NOMO-1 treated with DMSO at 0.1 percent for 48 hours (cell line): ENCODE measurements at regions not wholly inside any gene's neighbourhood (a gene's known extent, or its start where the extent isn't known, plus 50 kb on each side); places are given as distances from the start of the nearest gene placed in this dataset.
"Not testable (repeated sequence)": the region's sequence is repeated elsewhere in the genome, so short reads cannot be mapped to it uniquely, and the experiment has no call there.

Source experiments
- DNase-seq: peaks from one replicate; lab custom pipeline; 2025; ENCODE audit not compliant: unreplicated experiment; lab: John Stamatoyannopoulos, UW

DNA sequence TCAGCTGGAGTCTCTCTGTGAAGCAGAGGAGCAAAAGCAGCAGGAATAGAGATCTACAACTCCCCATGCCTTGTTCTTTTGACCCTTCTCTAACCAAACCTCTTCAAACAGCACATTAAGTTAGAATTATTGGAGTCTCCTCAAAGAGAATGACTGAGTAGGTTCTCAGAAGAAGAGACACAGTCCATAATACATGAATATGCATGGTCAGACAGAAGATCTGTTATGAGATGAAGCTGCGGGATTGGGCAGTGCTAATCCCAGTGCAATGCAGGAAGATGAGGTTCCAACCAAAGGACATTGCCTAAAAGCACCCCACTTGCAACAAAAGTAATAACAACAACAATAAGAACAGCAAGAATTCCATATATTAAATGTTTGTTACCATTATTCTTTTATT, 887.9 kb upstream of the TENM4 start:
- no peak for DNase-seq

DNA sequence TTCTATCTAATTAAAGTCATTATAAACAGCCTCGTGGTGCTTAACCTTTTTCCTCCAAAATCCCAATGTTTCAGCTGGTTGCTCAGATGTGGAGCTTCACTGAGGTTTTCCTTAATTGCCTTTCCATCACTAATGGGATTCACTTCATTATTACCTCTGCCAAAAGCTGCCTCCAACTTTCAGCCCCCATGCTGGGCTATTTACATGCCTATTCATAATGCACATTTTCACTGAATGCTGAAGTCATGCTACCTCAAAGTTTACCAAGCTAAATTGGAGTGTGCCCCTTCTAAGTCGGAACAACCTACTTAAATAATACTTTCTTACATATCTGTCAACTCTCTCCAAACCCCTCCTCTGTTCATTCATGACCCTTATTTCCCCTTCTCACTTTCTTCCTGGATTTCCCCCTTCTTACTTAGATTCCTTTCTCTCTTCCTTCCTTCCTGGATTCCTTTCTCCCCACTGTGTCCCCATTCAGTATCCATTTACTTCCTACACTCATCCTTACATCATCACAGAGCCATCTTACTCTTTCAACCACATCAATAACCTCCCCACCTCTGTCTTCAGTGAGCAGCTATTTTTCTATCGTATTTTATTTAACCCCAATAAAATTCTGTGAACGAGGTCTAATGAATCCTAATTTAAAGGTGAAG, 887.3 kb upstream of the TENM4 start:
- no peak for DNase-seq

DNA sequence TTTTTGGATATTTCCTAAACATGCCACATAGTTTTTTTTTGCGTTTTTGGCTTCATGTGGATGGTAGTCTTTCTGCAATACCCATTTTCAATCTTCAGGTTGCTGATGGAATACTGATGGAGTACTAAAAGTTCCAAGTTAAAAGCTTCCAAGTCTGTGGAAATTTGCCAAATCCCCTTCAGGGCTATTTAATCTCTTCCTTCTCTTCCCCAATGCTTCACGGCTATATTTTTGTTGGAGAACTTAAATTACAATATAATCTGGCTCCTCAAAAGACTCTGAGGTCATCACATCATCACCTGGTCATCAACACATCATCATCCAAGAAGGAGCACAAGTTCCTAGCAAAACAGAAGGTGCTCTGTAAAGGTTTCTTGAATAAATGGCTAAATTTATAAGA, 881.0 kb upstream of the TENM4 start:
- no peak for DNase-seq

GRCh38 chr11:80320765-80321164, 879.9 kb upstream of the TENM4 start:
- DNase-seq: peak; percentile 17

DNA sequence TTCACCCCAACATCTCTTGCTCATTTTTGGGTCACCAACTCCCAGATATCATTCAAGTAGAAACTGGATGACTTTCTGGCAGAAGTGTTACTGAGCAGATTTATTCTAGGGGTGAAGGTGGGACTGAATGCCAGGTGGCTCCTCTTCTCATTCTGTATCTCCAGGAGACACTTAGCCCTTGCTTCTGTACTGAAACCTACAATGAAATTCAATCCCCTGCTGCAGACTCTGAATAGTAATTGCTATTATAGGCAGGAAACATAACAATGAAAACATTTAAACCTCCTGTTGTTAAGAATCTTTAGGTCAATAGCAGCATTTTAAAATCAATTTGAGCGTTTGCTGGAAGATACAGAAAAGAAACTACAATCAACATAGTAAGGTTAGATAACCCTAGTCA, 879.4 kb upstream of the TENM4 start:
- no peak for DNase-seq

GRCh38 chr11:80317612-80318011, 876.8 kb upstream of the TENM4 start:
- DNase-seq: no peak

DNA sequence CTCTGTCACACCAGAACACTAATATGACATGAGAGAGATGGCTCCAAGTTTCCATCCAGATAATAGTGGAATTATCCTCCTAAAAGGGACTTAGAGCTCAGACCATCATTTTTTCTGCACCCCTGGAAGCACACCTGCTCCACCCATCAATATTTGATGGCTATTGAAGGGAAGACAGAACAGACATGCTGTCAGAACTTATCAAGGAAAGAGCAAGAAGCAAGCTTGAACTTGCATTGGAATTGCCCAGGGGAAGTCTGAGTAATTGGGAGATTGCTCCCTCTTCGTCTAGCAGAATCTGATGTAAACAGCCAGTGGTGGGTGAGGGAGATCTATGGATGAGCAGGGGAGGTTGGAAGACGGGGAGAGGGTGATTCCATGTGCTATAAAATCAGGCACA, 874.4 kb upstream of the TENM4 start:
- no peak for DNase-seq

GRCh38 chr11:80309301-80309700, 868.5 kb upstream of the TENM4 start:
- no peak for DNase-seq

GRCh38 chr11:80307676-80308075, 866.8 kb upstream of the TENM4 start:
- DNase-seq: no peak

GRCh38 chr11:80297858-80298632, 857.2 kb upstream of the TENM4 start:
- no peak for DNase-seq

DNA sequence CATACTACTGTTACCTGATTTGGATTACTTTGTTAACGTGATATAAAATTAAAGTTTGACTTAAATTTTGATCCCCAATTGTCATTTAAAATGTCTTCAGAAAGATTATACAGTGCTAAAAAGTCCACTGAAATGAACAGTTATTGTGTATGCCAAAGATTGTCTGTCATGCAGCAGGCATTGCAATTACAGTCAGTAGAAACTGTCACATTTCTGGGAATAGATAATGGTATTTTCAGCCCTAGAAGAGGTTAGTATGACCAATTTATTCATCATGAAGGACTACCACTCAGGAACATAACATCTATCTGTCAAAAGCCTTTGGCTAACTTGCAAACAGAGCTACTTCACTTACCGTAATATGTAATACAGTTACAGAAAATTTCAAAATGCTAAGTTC, 852.5 kb upstream of the TENM4 start:
- DNase-seq: no peak

DNA sequence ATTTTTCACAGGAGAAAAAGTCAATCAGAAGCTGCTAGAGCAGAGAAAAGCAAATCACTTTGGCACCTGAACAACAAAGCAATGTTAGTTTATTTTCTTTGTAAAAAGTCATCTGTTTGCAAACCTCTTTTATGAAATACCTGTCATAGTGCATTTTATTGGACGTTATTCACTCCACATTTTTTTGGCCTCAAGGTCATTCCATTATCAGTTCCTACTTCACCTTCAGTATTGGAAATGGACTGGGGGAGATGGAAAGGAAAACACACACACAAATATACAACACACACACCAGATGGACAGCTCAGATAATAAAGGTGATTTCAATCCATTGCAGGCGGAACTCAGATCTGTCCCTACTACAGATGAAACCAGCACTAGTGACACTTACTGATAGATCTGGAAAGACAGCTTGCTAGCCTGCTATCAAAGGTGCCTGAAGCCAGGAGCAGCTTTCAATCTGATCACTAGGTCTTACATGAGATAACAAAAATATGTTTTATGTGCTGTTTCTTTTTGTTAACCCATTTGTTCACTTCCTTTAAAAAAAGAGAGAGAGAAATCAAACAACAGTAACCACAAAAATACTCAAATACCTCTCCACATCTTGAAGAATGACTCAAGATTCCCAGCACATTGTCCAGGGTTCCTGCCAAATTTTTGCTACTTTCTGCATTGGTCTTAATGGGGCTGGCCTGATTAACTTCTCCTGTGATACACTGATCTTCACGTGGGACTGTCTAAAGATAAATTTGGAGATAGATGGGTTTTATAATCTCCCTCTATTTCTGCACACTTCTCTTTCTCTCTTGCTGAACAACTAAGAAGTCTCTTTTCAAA, 844.3 kb upstream of the TENM4 start:
- no peak for DNase-seq

- no peak for DNase-seq
These were observed 841.8 kb upstream of the TENM4 start for GRCh38 chr11:80282643-80283042.

DNA sequence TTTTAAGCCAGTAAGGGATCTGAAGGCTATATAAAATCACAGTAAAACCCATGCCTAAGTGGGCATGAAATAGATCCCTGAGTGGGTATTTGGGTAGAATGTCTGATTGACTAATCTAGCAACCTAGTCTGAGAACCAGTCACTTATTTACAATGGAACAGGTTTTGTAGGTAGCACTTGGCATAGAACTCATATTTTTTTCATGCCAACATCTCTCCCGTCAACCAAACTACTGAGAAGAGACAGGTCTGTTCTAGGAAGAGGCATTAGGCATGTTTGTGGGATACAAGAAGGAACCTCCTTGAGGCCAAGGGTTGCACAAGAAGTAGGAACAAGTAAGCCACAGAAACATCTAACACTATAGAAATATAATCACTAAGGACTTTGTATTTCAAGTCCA, 840.4 kb upstream of the TENM4 start:
- DNase-seq: no peak

- no peak for DNase-seq
These were observed 839.9 kb upstream of the TENM4 start for GRCh38 chr11:80280737-80281136.

- no peak for DNase-seq
These were observed 820.9 kb upstream of the TENM4 start for GRCh38 chr11:80261776-80262175.

DNA sequence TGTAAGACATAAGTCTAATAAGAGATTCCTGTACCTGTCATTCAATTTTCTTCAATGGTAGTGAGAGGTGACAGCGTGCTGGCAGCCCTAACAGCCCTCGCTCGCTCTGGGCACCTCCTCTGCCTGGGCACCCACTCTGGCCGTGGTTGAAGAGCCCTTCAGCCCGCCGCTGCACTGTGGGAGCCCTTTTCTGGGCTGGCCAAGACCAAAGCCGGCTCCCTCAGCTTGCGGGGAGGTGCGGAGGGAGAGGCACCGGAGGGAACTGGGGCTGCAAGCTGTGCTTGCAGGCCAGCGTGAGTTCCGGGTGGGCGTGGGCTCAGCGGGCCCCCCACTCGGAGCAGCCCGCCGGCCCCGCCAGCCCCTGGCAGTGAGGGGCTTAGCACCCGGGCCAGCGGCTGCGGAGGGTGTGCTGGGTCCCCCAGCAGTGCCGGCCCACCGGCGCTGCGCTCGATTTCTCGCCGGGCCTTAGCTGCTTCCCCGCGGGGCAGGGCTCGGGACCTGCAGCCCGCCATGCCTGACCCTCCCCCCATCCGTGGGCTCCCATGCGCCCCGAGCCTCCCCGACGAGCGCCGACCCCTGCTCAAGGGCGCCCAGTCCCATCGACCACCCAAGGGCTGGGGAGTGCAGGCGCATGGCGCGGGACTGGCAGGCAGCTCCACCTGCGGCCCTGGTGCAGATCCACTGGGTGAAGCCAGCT, 816.6 kb upstream of the TENM4 start:
- DNase-seq: not testable (repeated sequence)

GRCh38 chr11:80255021-80255420, 814.2 kb upstream of the TENM4 start:
- DNase-seq: no peak

GRCh38 chr11:80241766-80242165, 800.9 kb upstream of the TENM4 start:
- DNase-seq: no peak

DNA sequence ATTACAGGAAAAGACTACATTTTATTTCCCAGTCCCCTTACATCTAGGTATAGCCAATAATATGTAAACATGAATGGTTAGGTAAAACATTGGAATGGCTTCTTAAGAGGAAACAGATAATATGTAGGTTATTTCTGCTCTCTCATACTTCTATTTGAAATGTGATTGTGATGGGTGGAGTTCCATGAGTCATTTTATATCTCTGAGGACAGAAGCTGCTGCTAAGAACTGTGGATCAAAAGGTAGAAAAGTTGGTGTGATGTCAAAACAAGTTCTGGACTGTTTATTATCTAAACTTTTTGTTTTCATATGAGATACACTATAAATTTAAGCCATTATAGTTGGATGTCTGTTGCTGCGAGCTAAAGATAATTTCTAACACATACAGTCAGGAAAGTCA, 799.4 kb upstream of the TENM4 start:
- DNase-seq: no peak

- DNase-seq: no peak
These were observed 798.4 kb upstream of the TENM4 start for GRCh38 chr11:80239217-80239616.
